ENCODE measurements at regions not wholly inside any gene's neighbourhood (a gene's known extent, or its start where the extent isn't known, plus 50 kb on each side); places are given as distances from the start of the nearest gene placed in this dataset.
"Not testable (repeated sequence)": the region's sequence is repeated elsewhere in the genome, so short reads cannot be mapped to it uniquely, and the experiment has no call there.

DNA sequence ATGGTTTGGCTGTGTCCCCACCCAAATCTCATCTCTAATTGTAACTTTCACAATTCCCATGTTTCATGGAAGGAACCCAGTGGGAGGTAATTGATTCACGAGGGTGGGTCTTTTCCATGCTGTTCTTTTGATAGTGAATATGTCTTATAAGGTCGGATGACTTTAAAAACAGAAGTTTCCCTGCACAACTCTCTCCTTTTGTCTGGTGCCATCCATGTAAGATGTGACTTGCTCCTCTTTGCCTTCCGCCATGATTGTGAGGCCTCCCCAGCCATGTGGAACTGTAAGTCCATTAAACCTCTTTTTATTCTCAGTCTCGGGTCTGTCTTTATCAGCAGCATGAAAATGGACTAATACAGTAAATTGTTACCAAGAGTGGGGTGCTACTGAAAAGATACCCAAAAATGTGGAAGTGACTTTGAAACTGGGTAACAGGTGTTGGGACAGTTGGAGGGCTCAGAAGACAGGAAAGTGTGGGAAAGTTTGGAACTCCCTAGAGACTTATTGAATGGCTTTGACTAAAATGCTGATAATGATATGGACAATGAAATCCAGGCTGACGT lies 251.4 kb upstream of the GK2 start:
- DNase-seq: not testable (repeated sequence)

DNA sequence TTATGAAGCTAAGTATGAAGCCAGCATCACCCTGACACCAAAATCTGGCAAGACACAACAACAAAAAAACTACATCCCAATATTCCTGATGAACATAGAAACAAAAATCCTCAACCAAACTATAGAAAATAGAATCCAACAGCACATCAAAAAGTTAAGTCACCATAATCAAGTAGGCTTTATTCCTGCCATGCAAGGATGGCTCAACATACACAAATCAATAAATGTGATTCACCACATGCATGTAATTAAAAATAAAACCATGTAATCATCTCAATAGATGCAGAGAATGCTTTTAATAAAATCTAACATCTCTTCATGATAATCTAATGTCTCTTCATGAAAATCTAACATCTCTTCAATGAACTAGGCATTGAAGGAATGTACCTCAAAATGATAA lies 249.4 kb upstream of the GK2 start:
- no peak for DNase-seq

DNA sequence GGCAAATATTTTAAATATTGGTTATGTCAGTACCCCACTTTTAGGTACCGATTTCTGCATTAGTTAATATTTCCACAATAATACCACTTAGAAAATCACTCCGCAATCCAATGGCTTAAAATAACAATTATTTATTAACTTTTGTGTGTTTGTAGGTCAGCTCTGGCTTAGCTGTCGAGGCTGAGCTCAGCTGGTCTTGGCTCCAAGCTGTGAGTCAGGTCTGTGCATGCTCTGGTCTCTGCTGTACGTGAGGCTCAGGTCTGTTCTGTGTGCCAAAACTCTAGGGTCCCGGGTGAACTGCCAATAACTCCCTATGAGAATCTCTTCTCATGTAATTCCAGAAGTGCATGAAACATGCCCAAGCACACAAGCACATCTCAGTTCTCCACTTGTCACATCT lies 245.8 kb upstream of the GK2 start:
- no peak for DNase-seq

DNA sequence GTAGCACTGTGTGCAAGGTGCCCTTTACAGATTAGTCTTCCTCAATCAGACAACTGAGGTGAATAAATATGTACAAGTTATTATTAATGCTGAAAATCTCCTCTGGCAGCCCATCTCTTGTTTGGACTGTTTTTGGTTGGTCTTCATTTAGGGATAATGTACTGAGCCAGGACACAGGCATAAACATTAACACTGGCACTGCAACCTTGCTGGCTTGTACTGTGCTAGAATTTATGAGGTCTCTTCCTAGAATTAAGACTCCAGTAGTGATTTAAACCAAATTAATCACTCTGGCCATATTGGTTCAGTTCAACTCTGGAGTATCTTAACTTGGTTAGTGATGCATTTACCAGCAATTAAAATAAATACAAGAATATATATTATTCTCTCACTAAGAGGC lies 244.7 kb upstream of the GK2 start:
- no peak for DNase-seq

DNA sequence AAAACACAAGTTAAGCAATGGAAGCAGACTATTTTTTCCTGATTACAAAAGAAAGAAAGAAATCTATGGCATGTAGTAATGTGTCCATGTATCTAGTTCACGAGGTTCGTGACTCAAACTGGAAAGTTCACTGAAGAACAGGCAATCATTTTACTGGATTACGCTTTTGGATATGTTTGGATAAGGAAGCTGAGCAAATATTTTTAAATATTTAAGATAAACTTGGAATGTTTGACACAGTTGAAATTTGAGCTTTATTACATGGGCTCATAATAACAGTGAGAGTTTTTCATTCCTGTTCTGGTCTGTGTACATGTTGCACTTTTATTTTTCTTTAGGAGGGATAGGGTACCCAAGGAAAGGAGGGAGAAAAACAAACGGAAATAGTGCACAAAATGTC lies 244.2 kb upstream of the GK2 start:
- no peak for DNase-seq

DNA sequence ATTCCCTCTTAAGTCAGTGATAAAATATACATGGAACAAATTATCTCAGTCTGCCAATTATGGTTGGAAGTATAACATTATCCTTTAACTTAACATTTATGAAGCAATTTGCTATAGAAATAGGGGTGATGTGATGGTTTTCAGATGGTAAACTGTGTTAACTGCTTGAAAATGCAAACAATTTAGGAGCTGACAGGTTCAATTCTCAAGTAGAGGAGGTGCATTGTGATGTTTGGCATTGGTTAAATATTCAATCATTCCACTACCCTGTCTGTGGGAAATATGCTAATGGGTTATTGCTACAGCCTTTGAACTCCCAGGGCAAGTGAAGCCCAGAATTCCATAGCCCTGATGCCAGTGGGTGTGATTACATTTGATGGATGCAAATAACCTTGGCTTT lies 243.4 kb upstream of the GK2 start:
- no peak for DNase-seq

DNA sequence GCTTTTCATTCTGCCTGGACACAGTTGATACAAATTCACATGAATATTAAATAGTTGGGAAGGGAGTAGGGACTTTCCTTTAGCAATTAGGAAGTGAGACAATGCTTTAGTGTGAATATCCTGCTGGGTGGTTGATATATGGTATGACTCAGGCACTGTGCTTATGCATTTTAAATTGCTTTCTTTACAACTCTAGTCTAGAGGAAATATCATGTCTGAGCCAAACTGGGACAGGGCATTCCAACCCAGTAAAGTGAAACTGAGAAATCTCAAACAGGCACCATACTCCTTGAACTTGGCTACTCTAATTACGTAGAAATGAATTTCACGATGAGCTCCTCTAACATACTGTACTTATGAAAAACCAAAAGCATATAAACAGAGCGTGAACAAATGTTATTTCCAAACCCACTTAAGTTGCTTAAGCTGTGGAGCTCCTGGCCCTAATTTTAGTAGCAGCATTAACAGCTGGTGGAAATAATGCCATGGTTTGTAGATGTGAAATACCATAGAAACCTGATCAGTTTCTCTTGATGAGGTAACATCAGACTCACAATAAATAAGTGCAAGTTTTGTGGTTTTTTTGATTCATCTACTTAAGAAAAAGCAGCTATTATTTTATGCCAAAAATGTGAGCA lies 242.9 kb upstream of the GK2 start:
- no peak for DNase-seq

DNA sequence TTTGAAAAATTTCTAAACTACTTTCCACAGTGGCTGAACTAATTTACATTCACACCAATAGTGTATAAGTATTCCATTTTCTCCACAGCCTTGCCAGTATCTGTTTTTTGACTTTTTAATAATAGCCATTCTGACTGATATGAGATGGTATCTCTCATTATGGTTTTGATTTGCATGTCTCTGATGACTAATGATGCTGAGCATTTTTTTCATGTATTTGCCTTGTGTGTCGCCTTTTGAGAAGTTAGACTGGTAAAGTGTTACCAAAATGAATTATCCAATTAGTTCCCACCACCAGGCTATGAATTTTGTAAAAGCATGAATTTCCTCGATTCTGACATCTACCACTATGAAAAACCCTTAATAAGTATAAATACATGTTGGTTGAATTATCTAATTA lies 242.2 kb upstream of the GK2 start:
- DNase-seq: no peak

DNA sequence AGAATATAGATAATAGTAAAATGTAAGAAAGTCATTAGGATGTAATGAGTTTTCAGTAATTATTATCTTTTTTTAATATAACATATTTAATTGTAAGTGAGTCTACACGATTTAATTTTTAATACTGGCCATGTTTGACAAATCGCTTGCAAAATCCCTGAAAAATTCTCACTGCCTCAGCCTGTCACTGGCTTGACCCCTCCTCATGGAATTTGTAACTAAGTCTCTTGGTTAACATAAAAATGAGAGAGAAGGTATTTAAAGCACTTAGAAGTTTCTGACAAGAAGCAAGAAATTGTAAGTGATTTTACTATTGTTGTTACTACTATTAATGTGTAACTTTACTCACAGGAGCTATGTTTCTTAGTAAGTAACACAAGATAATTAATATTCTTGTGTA lies 237.9 kb upstream of the GK2 start:
- no peak for DNase-seq

DNA sequence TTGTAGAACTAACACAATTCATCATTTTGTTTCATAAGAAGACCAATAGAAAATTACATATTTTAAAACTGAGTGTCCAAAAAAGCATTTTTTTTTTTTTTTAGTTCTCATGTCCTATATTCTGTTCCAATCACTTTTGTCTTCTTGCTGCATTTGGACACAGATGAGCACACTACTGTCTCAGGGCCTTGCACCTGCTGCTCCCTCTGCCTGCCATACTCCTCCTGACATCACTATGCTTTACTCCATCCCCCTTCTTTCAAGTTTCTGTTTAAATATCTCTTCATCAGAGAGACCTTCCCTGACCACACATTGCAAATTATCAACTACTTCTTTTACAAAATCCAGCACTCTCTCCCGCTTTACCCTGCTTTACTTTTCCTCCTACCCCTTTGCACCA lies 230.7 kb upstream of the GK2 start:
- DNase-seq: no peak

DNA sequence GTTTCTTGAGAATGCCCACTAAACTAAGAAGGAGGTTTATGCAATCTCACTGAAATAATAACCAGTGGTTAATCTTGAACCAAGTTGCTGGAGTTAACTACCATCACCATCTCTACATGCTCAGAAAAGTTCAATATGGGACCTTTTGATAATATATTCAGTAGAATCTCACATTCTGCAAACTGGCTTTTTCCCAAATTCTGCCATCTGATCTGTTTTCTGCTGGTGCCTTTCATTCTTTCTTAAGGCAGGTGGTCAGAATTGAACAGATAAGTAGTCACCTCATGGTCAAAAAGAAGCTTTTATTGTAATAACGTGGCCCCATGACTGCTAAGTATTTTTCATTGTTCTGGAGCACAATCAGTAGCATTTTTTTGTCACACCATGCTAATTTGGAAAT lies 229.0 kb upstream of the GK2 start:
- no peak for DNase-seq

DNA sequence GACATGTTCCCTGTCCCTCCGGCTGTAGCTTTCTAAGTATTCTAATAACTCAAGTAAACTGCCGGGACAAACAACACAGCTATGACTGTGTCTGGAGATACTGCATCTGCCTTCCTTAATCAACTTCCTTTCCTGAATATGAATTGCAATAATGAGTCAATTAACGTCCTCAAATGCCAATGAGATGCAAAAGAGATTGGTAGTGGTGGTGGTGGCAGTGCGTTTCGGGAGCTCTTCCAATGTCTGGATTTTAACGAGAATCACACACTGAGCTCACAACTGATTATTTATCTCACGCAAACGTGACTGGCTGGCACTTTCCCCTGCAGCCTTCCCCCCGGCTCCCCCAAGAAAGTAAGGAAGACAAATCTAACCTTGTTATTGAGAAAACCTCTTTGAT lies 226.1 kb upstream of the GK2 start:
- no peak for DNase-seq

DNA sequence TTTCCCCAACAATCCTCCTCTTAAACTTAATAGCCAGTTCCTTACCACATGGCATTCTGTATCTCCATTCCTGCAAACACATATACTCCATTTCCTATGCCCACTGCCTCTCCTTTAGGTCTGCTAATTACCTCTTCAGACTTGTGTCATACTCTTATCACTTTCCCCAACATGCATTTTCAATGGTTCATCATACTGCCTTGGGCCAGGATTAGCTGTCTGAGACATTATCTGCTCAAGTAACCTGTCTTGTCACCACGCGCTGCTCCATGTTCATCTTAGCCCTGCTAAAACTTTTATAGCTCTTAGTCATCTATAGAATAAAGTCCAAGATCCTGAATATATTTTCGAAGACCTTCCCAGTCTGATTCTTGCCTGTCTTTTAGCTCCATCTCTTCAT lies 224.1 kb upstream of the GK2 start:
- DNase-seq: no peak

DNA sequence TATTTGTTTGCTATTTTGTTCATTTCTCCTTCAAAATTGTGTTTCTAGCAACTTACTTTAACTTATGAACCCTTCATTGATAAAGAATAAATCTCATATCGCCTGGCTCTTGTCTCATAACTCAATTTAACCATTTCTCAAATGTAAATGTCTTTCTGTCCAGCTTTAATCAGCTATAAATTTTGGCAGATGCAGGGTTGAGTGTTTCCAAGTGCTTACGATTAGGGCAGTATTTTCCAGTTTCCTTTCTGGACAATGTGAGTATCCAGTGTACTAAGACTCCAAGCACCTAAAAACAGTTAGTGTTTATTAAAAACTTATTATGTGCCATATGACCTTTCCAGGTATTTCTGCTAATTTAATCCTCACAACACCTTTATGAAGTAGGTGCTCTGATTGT lies 218.6 kb upstream of the GK2 start:
- no peak for DNase-seq

DNA sequence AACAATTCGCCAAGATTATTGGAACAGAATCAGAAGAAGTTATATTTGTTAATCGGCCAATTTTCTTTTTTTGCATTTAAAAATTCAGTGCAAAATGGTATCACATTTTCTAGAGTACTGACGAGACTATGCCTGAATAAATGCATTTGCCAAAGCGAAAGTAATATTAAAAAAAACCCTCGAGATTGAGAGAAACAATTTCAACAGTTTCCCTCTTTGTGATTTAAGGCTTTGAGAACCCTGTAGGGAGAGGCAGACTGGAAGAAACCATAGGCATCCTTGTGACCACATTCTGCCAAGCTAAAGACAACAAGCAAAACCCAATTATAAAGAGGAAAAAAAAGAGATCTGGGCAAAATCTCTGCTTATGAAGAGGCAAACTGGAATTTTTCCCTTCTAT lies 218.1 kb upstream of the GK2 start:
- no peak for DNase-seq

DNA sequence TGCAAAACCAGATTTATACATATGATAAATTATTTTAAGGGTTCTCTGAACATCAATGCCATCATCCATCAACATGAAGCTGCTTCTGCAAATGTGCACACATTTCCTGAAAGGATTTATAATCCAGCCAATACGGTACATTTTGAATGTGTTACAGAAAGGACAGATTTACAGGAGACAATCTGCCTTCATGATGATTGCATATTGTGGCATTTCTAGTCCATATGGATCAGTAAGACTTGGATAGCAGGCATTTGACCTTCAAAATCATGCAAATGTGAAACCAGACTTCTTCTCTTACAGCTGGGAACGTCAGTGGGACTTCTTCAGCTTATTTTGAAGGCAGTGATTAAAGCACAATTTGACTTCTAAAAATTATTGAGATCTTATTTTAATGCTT lies 217.3 kb upstream of the GK2 start:
- DNase-seq: no peak

DNA sequence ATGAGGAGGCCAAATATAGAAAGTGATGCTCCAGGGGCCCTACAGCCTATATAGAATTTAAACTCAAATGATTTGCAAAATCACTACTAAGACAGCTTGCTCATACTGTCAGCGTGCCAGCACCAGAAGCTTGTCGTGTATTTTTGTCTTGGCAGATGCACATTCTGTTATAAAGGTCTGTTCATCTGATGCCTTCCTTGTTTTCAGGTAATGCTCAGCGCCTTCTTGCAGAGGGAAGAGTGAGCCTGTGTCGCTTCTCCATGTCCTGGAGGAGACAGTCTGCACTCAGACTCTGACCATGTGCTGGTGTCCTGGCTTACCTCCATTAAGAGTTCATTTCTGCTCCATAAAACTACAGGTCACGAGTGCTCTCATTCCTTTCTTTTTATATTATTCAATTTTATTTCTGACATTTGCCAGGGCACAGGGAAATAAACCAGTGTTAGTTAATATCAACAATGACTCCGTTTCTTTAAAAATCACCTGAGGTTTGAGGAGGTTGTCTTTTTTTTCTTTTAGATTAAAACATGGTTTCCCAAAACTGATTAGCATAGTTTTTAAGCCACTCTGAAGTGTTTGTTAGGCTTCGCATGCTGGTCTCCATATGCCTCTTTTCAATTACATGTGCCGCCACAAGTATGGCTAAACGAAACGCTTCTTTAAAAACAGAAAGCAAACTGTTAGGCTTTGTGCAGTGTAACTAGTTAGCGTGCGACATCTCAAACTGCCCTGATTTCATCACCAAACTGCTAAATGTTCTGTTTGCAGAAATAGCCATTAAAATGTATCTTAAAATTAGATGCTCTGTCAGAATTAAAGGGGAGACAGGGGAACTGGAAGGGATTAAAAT lies 215.2 kb upstream of the GK2 start:
- DNase-seq: no peak

DNA sequence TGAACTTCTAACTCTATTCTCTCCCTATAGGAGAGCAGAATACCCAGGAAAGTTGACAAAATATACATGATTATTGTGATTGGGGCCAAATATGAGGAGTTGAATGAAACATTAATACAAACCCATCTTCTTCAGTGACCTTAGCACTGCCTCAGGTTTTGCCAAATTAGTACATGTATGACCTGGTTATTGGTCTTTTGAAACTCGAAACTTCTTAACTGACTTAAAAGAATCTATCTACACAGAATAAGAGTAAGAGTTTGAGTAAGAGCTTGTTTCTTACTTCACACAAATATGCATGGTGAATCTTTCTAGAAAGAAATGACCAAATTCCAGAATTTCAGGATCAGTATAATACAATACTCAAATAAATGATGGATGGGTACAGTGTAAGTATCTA lies 213.0 kb upstream of the GK2 start:
- DNase-seq: no peak

DNA sequence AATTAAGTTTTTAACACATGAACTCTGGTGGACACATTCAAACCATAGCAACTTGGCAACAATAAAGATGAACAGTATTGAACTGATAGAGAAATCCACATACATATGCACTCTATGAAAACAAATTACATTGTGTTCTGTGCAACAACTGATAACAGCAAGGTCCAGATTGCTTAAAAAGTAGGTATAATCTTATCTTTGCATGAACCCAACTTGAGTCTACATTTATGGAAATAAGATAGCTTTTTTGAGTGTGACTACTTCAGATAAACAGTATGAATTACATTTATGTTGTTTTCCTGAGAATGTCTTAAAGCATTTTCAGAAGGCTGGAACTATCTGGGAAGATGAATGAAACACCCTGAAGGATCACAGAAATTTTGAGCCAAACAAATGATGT lies 212.6 kb upstream of the GK2 start:
- no peak for DNase-seq

DNA sequence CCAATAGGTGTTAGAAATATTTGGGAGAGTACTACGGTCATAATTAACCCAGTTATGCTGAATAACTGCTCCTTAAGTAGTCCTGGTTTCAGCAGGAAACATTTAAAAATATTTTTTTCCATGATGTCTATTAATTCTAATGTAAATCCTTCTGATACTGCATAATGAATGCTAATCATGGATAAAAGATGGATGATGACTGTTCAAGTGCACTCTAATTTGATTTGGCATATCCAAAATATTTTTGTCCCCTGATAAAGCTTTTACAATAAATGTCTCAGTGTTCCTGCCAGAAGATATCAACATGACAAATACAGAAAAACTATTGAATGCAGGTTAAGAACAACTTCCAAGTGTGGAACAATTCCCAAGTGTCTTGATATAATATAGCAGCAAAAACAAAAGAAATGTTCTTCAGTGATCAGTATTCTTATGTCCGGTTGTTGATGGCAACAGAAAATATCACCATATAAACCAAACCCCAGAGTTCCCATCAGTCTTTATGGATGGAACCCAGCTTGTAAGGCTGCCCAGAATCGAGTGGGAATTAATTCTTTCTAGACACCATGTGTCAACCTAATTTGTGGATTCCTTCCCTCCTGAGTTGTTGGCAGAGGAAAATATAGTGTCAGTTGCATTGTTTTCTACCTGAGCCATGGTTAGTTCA lies 205.4 kb upstream of the GK2 start:
- no peak for DNase-seq

DNA sequence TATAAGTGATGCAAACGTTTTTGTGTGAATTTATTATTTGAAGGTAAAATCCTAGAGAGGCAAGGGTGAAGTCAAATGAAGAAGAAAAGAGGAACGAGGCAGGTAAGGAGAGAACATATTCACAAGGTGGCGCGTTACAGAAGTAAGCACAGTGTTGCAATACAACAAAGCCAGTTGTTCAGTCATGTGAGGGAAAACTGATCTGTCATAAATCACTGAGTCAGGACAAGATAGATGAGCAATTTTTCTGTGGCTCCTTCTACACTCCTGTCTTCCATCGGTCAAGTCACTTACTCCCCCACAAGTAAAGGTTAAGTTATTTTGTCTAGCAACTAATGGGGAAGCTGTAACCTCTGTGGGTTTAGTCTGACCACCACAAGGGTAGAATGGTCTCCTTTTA lies 203.0 kb upstream of the GK2 start:
- DNase-seq: no peak

DNA sequence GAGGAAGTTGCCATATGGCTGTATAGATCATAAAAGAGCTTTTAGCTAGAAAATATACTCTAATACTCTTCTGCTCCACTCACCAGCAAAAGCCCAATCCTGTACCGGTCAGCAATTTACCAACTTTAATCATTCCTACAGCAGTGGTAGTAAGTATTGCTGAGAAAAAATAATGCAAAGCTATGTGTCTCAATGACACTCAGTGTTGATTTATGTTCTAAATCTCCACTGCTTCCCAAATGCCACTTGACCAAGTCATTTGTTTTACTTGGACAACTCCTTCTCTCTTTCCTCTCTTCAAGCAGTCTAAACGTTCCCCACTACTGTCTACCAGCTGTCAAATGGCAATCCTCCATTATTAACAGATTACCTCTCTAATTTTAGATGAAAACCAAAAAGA lies 201.8 kb upstream of the GK2 start:
- DNase-seq: no peak

DNA sequence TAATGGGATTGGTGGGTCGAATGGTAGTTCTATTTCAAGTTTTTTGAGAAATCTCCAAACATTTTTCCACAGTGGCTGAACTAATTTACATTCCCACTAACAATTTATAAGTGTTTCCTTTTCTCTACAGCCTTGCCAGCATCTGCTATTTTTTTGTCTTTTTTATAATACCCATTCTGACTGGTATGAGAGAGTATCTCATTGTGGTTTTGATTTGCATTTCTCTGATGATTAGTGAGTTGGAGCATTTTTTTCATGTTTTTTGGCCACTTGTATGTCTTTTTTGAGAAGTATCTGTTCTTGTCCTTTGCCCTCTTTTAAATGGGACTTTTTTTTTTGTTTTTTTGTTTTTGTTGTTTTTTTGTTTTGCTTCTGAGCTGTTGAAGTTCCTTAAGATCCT lies 200.0 kb upstream of the GK2 start:
- DNase-seq: no peak

DNA sequence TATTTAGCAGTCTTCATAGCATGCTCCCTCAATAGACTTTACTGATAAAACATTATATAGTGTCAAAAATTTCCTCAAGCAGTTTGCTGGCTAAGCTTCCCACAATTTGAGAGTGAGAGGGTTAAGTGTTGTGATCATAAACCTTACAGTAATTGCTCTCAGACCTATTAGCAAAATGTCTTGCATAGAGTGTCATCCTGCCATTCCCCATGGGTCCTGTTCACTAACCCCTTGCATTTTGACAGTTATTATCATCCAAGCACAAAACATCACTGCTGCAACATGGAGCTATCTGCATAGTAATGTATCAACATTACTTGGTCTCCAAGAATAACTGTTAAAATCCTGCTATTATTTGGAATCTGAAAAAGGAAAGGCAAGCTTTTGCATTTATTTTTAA lies 196.1 kb upstream of the GK2 start:
- no peak for DNase-seq

All from RPMI8226 (cell line).